ENCODE measurements at regions not wholly inside any gene's neighbourhood (a gene's known extent, or its start where the extent isn't known, plus 50 kb on each side); places are given as distances from the start of the nearest gene placed in this dataset.

DNA sequence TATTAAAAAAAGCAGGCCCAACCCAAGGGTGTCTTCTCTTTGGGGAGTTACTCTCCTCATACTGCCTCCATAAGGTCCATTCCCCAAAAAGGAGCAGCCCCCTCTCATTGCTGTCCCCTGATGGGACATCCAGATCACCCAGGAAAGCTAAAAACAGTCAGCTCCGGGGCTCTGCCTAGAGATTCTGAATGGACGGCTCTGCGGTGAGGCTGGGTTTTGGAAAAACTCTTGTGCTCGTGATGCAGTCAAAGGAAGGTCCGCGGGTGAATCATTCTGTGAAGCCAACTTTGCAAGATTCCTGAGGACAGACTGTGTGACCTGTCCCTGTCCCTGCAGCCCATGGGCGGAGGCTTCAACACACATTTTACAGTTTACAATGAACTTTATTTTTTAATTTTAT, 351.5 kb downstream of the TYW1 start:
- TF ChIP-seq POLR2A (IDR thresholded peaks at IDR 0.05): no peak
- TF ChIP-seq, protein P1, sequence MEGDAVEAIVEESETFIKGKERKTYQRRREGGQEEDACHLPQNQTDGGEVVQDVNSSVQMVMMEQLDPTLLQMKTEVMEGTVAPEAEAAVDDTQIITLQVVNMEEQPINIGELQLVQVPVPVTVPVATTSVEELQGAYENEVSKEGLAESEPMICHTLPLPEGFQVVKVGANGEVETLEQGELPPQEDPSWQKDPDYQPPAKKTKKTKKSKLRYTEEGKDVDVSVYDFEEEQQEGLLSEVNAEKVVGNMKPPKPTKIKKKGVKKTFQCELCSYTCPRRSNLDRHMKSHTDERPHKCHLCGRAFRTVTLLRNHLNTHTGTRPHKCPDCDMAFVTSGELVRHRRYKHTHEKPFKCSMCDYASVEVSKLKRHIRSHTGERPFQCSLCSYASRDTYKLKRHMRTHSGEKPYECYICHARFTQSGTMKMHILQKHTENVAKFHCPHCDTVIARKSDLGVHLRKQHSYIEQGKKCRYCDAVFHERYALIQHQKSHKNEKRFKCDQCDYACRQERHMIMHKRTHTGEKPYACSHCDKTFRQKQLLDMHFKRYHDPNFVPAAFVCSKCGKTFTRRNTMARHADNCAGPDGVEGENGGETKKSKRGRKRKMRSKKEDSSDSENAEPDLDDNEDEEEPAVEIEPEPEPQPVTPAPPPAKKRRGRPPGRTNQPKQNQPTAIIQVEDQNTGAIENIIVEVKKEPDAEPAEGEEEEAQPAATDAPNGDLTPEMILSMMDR (IDR thresholded peaks at IDR 0.05): no peak
